ENCODE measurements at regions not wholly inside any gene's neighbourhood (a gene's known extent, or its start where the extent isn't known, plus 50 kb on each side); places are given as distances from the start of the nearest gene placed in this dataset.

- H3K9ac ChIP-seq, result no peak overlapping the region
- no peak overlapping the region for H3K27ac ChIP-seq
- no peaks in the 10 kb centered on the region for H3K27me3 ChIP-seq (ENCODE audit: control insufficient read depth, insufficient read depth, low read length)
- no peaks in the 10 kb centered on the region for H3K79me2 ChIP-seq
- H3K36me3 ChIP-seq (ENCODE audit: control insufficient read depth, insufficient read depth, low read length), result no peaks in the 10 kb centered on the region
- no peaks in the 10 kb centered on the region for H3K4me1 ChIP-seq
- no peak overlapping the region for H2AFZ ChIP-seq
- no peak overlapping the region for H3K4me3 ChIP-seq (ENCODE audit: low read depth, low read length)
- TF ChIP-seq, protein P1, sequence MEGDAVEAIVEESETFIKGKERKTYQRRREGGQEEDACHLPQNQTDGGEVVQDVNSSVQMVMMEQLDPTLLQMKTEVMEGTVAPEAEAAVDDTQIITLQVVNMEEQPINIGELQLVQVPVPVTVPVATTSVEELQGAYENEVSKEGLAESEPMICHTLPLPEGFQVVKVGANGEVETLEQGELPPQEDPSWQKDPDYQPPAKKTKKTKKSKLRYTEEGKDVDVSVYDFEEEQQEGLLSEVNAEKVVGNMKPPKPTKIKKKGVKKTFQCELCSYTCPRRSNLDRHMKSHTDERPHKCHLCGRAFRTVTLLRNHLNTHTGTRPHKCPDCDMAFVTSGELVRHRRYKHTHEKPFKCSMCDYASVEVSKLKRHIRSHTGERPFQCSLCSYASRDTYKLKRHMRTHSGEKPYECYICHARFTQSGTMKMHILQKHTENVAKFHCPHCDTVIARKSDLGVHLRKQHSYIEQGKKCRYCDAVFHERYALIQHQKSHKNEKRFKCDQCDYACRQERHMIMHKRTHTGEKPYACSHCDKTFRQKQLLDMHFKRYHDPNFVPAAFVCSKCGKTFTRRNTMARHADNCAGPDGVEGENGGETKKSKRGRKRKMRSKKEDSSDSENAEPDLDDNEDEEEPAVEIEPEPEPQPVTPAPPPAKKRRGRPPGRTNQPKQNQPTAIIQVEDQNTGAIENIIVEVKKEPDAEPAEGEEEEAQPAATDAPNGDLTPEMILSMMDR (IDR thresholded peaks at IDR 0.05), result no peak
- no peak overlapping the region for H3K4me2 ChIP-seq (ENCODE audit: low read length)
- no peaks in the 10 kb centered on the region for H3K9me3 ChIP-seq (ENCODE audit: control insufficient read depth, low read length)
Measured at GRCh38 chr12:111171345-111171744, 197.6 kb downstream of the PHETA1 start.

- Histone ChIP-seq H3K27ac (no peak overlapping the region), H3K4me1 (no peaks in the 10 kb centered on the region), H3K4me2 (ENCODE audit: low read length) (no peak overlapping the region), H3K9me3 (ENCODE audit: control insufficient read depth, low read length) (no peaks in the 10 kb centered on the region), H3K4me3 (ENCODE audit: low read depth, low read length) (no peak overlapping the region), H3K36me3 (ENCODE audit: control insufficient read depth, insufficient read depth, low read length) (no peaks in the 10 kb centered on the region), H3K9ac (no peak overlapping the region), H3K79me2 (no peaks in the 10 kb centered on the region), H3K27me3 (ENCODE audit: control insufficient read depth, insufficient read depth, low read length) (no peaks in the 10 kb centered on the region), H2AFZ (no peak overlapping the region)
- TF ChIP-seq, protein P1 (IDR thresholded peaks at IDR 0.05), result no peak
Measured at GRCh38 chr12:111170543-111170942, 198.4 kb downstream of the PHETA1 start.

DNA sequence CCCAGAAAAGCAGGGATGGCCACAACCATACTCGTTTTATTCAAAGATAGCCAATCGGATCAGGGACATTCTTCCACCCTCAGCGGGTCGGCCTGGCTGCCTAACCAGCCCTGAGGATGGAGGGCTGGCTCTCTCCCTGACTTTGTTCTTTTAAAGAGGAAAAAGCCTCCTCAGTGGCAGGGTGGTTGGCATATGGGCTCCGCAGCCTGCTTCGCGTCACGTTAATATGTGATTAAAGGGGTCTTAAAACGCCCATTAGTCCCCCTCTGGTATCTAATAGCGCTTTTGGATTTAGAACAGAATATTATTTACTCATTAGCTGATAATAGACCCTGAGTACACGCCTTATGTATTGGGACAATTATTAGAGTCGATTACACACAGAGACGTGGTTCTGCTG lies 199.4 kb downstream of the PHETA1 start:
- H3K27me3 ChIP-seq (ENCODE audit: control insufficient read depth, insufficient read depth, low read length), result no peaks in the 10 kb centered on the region
- no peaks in the 10 kb centered on the region for H3K9me3 ChIP-seq (ENCODE audit: control insufficient read depth, low read length)

DNA sequence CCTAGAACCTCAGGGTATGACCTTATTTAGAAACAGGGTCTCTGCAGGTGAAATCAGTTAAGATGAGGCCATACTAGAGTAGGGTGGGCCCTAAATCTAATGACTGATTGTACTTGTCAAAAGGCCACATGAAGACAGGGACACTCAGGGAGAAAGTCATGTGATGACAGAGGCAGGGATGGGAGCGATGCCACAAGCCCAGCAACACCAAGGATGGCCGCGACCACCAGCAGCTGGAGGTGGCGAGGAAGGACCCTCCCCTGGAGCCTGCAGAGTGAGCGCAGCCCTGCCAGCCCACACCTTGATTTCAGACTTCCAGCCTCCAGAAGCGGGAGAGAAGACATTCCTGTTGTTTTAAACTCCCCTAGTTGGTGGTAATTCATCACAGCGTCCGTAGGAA lies 199.9 kb downstream of the PHETA1 start:
- H2AFZ ChIP-seq, result no peak overlapping the region
- H3K9ac ChIP-seq, result no peak overlapping the region
- H3K27me3 ChIP-seq (ENCODE audit: control insufficient read depth, insufficient read depth, low read length), result no peaks in the 10 kb centered on the region
- H3K79me2 ChIP-seq, result no peaks in the 10 kb centered on the region
- no peaks in the 10 kb centered on the region for H3K36me3 ChIP-seq (ENCODE audit: control insufficient read depth, insufficient read depth, low read length)
- no peaks in the 10 kb centered on the region for H3K9me3 ChIP-seq (ENCODE audit: control insufficient read depth, low read length)
- TF ChIP-seq, protein P1 (IDR thresholded peaks at IDR 0.05), result no peak
- no peaks in the 10 kb centered on the region for H3K4me1 ChIP-seq
- H3K27ac ChIP-seq, result no peak overlapping the region
- no peak overlapping the region for H3K4me3 ChIP-seq (ENCODE audit: low read depth, low read length)
- no peak overlapping the region for H3K4me2 ChIP-seq (ENCODE audit: low read length)

More for the DNA sequence above, 199.4 kb downstream of the PHETA1 start:
- Histone ChIP-seq H3K36me3 (ENCODE audit: control insufficient read depth, insufficient read depth, low read length) (no peaks in the 10 kb centered on the region), H2AFZ (no peak overlapping the region), H3K4me3 (ENCODE audit: low read depth, low read length) (no peak overlapping the region), H3K79me2 (no peaks in the 10 kb centered on the region), H3K4me1 (no peaks in the 10 kb centered on the region), H3K27ac (no peak overlapping the region), H3K9ac (no peak overlapping the region), H3K4me2 (ENCODE audit: low read length) (no peak overlapping the region)
- TF ChIP-seq, protein P1 (IDR thresholded peaks at IDR 0.05), result no peak

- no peaks in the 10 kb centered on the region for H3K36me3 ChIP-seq (ENCODE audit: control insufficient read depth, insufficient read depth, low read length)
- H3K4me3 ChIP-seq (ENCODE audit: low read depth, low read length), result no peak overlapping the region
- no peak overlapping the region for H3K9ac ChIP-seq
- H3K9me3 ChIP-seq (ENCODE audit: control insufficient read depth, low read length), result no peaks in the 10 kb centered on the region
- TF ChIP-seq, protein P1 (IDR thresholded peaks at IDR 0.05), result no peak
- no peaks in the 10 kb centered on the region for H3K4me1 ChIP-seq
- H3K79me2 ChIP-seq, result no peaks in the 10 kb centered on the region
- no peak overlapping the region for H2AFZ ChIP-seq
- H3K4me2 ChIP-seq (ENCODE audit: low read length), result no peak overlapping the region
- no peak overlapping the region for H3K27ac ChIP-seq
- no peaks in the 10 kb centered on the region for H3K27me3 ChIP-seq (ENCODE audit: control insufficient read depth, insufficient read depth, low read length)
Measured at GRCh38 chr12:111168009-111168900, 200.6 kb downstream of the PHETA1 start.
